Prostate gland (tissue), 2 donors: ENCODE measurements at regions not wholly inside any gene's neighbourhood (a gene's known extent, or its start where the extent isn't known, plus 50 kb on each side); places are given as distances from the start of the nearest gene placed in this dataset.

Experiments
- CTCF ChIP-seq, 4 experiments: fragments of 200-600 bp in 2 of 4; fragments of 450-650 bp in 2 of 4; sonication (generic) in 2 of 4; IDR thresholded peaks; 1 replicate in 3 of 4; 2 replicates in 1 of 4; pipeline ENCODE4 v1.5.1; 2016 to 2019; ENCODE audit warnings: antibody characterized with exemption in 4 of 4, mild to moderate bottlenecking in 2 of 4, moderate library complexity in 2 of 4
- POLR2A ChIP-seq: fragments of 450-650 bp; IDR thresholded peaks from one replicate; pipeline ENCODE4 v1.6.1; 2016; ENCODE audit warnings: antibody characterized with exemption, mild to moderate bottlenecking

DNA sequence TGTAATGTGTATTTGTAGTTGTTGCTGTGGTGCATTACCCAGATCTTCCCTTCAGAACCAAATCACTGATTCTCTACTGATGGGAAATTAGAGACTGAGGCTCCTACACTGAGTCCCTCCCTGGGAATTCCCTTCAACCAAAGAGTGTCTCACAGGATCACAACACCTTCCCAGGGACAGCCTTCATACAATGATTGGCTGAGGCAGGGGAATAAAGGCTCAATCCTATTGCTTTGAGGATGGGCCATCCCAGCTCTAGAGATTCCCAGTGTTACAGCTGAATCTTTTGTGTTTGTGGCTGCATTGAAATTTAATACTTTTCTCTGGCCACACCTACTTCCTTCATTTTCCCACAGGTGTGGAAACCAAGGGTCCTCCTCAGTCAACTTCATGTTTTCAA is 96.4 kb upstream of the ELL2 start:
- TF ChIP-seq CTCF (IDR thresholded peaks at IDR 0.05) (no peak), POLR2A (no peak)
